GM12873 (cell line): ENCODE measurements at regions not wholly inside any gene's neighbourhood (a gene's known extent, or its start where the extent isn't known, plus 50 kb on each side); places are given as distances from the start of the nearest gene placed in this dataset.

Source experiments
- TF ChIP-seq, protein P1 (sequence below): IDR thresholded peaks from 2 replicates; pipeline ENCODE4 v1.5.1; 2012; ENCODE audit warnings: low read depth, mild to moderate bottlenecking, moderate library complexity, low read length, control low read depth; ENCODE audit not compliant: insufficient read depth; ENCODE audit errors: missing control alignments

- TF ChIP-seq, protein P1, sequence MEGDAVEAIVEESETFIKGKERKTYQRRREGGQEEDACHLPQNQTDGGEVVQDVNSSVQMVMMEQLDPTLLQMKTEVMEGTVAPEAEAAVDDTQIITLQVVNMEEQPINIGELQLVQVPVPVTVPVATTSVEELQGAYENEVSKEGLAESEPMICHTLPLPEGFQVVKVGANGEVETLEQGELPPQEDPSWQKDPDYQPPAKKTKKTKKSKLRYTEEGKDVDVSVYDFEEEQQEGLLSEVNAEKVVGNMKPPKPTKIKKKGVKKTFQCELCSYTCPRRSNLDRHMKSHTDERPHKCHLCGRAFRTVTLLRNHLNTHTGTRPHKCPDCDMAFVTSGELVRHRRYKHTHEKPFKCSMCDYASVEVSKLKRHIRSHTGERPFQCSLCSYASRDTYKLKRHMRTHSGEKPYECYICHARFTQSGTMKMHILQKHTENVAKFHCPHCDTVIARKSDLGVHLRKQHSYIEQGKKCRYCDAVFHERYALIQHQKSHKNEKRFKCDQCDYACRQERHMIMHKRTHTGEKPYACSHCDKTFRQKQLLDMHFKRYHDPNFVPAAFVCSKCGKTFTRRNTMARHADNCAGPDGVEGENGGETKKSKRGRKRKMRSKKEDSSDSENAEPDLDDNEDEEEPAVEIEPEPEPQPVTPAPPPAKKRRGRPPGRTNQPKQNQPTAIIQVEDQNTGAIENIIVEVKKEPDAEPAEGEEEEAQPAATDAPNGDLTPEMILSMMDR: no peak
Measured at GRCh38 chr6:90421666-90422065, 125.0 kb upstream of the BACH2 start.

DNA sequence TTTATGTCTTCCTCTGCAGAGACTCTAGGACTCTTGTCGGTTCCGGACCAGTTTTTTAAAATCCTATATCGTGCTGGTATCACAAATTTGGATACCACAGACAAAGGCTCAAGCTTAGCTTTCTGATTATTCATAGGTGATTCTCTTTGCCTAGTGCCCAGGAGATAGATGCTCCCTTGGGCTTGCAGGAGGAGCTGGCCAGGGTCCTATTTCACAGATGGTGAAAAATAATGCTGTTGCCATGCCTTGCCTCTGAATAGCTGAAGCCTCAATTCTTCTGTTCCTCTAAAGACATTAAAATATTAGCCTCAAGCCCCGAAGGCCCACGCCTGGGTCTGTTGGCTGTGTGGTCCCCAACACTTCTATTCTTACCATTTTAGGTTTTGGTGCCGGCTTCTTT is 123.9 kb upstream of the BACH2 start:
- TF ChIP-seq, protein P1: no peak

GRCh38 chr6:90417385-90417784 is 120.7 kb upstream of the BACH2 start:
- TF ChIP-seq, protein P1: no peak

DNA sequence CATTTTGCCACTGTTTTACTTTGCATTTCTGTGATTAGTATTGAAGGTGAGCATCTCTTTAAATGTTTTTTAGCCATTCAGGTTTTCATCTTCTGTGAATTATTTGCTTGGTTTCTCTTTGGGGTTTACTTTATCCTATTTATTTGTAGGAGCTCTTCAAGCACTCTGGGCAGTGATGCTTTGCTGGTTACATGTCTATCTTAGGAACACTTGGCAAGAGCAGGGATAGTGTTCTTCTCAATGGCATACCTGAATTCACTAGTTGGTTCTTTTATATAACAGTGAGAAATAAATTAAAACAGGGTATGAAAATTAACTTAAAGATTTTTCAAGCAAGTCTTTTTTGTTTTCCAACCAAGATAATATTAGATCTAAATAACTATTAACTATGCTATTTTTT is 119.7 kb upstream of the BACH2 start:
- TF ChIP-seq, protein P1: no peak

- TF ChIP-seq, protein P1: no peak
Measured at GRCh38 chr6:90415178-90415577, 118.5 kb upstream of the BACH2 start.

GRCh38 chr6:90414352-90414751 is 117.7 kb upstream of the BACH2 start:
- TF ChIP-seq, protein P1: no peak

DNA sequence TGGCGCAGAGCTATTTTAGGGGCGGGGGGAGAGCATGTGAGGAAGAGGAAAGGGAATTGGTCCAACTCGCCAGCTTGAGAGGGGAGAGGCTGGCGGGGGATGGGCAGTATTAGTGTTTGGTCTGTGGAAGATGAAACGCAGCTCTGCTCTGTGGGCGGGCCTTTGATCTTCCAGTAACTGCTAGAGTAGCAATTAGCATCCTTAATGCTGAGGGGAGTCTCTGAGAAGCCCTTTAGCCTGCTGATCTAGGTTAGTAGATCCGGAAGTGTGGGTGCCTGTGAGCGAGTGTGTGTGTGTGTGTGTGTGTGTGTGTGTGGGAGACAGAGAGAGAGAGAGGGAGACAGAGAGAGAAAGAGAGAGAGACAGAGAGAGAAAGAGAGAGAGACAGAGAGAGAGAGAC is 117.2 kb upstream of the BACH2 start:
- TF ChIP-seq, protein P1: no peak
